ENCODE measurements at regions not wholly inside any gene's neighbourhood (a gene's known extent, or its start where the extent isn't known, plus 50 kb on each side); places are given as distances from the start of the nearest gene placed in this dataset.

GRCh38 chr9:109912082-109912582 is 132.1 kb downstream of the PALM2AKAP2 start:
- FAIRE-seq (no peak), DNase-seq (ENCODE audit: low read depth) (peak; percentile 58)
- Mint-ChIP-seq H3K27ac (ENCODE audit: unreplicated experiment) (no peak overlapping the region), H3K4me3 (ENCODE audit: unreplicated experiment) (no peak overlapping the region), H3K9me3 (ENCODE audit: unreplicated experiment) (no peaks in the 10 kb centered on the region), H3K27me3 (ENCODE audit: low read depth, unreplicated experiment) (no peaks in the 10 kb centered on the region), H3K4me1 (ENCODE audit: low read depth, unreplicated experiment) (peaks cover 9% of the 10 kb centered on the region), H3K36me3 (ENCODE audit: low read depth, unreplicated experiment) (peaks cover 2% of the 10 kb centered on the region)
- Histone ChIP-seq H3K4me2 (ENCODE audit: low read length) (peak overlapping the region; percentile 67), H3K4me1 (ENCODE audit: insufficient read depth, low read length) (peaks cover 45% of the 10 kb centered on the region), H3K27ac (ENCODE audit: low read depth, low read length) (peak overlapping the region; percentile 76), H4K20me1 (ENCODE audit: insufficient read depth, low read length) (peaks cover 2% of the 10 kb centered on the region), H3K27me3 (ENCODE audit: insufficient read depth, low read length) (no peaks in the 10 kb centered on the region), H3K9ac (ENCODE audit: low read length) (peak overlapping the region; percentile 48), H3K9me3 (ENCODE audit: insufficient read depth, low read depth, low read length) (no peaks in the 10 kb centered on the region), H3K4me3 (ENCODE audit: insufficient read depth, low read depth, low read length) (no peak overlapping the region), H3K79me2 (ENCODE audit: insufficient read depth, low read length) (peaks cover 9% of the 10 kb centered on the region), H2AFZ (ENCODE audit: low read depth, low read length) (no peak overlapping the region), H3K36me3 (ENCODE audit: insufficient read depth, low read length) (no peaks in the 10 kb centered on the region)
- TF ChIP-seq, protein P1, sequence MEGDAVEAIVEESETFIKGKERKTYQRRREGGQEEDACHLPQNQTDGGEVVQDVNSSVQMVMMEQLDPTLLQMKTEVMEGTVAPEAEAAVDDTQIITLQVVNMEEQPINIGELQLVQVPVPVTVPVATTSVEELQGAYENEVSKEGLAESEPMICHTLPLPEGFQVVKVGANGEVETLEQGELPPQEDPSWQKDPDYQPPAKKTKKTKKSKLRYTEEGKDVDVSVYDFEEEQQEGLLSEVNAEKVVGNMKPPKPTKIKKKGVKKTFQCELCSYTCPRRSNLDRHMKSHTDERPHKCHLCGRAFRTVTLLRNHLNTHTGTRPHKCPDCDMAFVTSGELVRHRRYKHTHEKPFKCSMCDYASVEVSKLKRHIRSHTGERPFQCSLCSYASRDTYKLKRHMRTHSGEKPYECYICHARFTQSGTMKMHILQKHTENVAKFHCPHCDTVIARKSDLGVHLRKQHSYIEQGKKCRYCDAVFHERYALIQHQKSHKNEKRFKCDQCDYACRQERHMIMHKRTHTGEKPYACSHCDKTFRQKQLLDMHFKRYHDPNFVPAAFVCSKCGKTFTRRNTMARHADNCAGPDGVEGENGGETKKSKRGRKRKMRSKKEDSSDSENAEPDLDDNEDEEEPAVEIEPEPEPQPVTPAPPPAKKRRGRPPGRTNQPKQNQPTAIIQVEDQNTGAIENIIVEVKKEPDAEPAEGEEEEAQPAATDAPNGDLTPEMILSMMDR (IDR thresholded peaks at IDR 0.05; ENCODE audit: insufficient read depth, low read depth, low read length), result no peak
- TF ChIP-seq EZH2 (IDR thresholded peaks at IDR 0.05; ENCODE audit: insufficient read depth, low read length), result no peak

GRCh38 chr9:109912726-109913460 is 132.9 kb downstream of the PALM2AKAP2 start:
- peaks cover under 1% of the 10 kb centered on the region for H3K4me1 Mint-ChIP-seq (ENCODE audit: low read depth, unreplicated experiment)
- Histone ChIP-seq H3K4me2 (ENCODE audit: low read length) (peak overlapping the region; percentile 18), H3K4me1 (ENCODE audit: insufficient read depth, low read length) (peaks cover 40% of the 10 kb centered on the region), H3K27me3 (ENCODE audit: insufficient read depth, low read length) (no peaks in the 10 kb centered on the region), H4K20me1 (ENCODE audit: insufficient read depth, low read length) (no peaks in the 10 kb centered on the region), H2AFZ (ENCODE audit: low read depth, low read length) (no peak overlapping the region), H3K4me3 (ENCODE audit: insufficient read depth, low read depth, low read length) (no peak overlapping the region), H3K9me3 (ENCODE audit: insufficient read depth, low read depth, low read length) (no peaks in the 10 kb centered on the region), H3K9ac (ENCODE audit: low read length) (peak overlapping the region; percentile 24), H3K36me3 (ENCODE audit: insufficient read depth, low read length) (no peaks in the 10 kb centered on the region), H3K27ac (ENCODE audit: low read depth, low read length) (peak overlapping the region; percentile 76), H3K79me2 (ENCODE audit: insufficient read depth, low read length) (peaks cover 9% of the 10 kb centered on the region)
- no peaks in the 10 kb centered on the region for H3K9me3 Mint-ChIP-seq (ENCODE audit: unreplicated experiment)
- peaks cover under 1% of the 10 kb centered on the region for H3K27me3 Mint-ChIP-seq (ENCODE audit: low read depth, unreplicated experiment)
- TF ChIP-seq EZH2 (IDR thresholded peaks at IDR 0.05; ENCODE audit: insufficient read depth, low read length), result no peak
- TF ChIP-seq, protein P1 (IDR thresholded peaks at IDR 0.05; ENCODE audit: insufficient read depth, low read depth, low read length), result no peak
- peak; percentile 36 for DNase-seq (ENCODE audit: low read depth)
- no peak for FAIRE-seq
- H3K4me3 Mint-ChIP-seq (ENCODE audit: unreplicated experiment), result no peak overlapping the region
- H3K27ac Mint-ChIP-seq (ENCODE audit: unreplicated experiment), result no peak overlapping the region
- H3K36me3 Mint-ChIP-seq (ENCODE audit: low read depth, unreplicated experiment), result peaks cover 2% of the 10 kb centered on the region

DNA sequence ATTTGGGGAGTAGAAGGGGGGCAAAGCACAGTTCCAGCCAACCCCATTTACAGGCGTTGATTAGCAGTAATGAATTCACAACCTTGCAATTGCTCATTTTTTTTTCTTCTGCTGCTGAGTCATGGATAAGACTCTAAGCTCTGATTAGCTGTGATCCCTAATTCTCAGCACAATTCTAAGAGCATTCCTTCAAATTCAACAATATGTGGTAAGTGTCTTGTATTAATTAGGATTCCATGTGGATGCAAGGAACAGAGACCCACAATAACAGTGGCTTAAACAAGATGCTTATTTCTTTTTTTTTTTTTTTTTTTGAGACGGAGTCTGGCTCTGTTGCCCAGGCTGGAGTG is 133.4 kb downstream of the PALM2AKAP2 start:
- peaks cover 2% of the 10 kb centered on the region for H3K36me3 Mint-ChIP-seq (ENCODE audit: low read depth, unreplicated experiment)
- H3K9me3 Mint-ChIP-seq (ENCODE audit: unreplicated experiment), result no peaks in the 10 kb centered on the region
- peaks cover 40% of the 10 kb centered on the region for H3K4me1 ChIP-seq (ENCODE audit: insufficient read depth, low read length)
- H3K4me1 Mint-ChIP-seq (ENCODE audit: low read depth, unreplicated experiment), result peaks cover under 1% of the 10 kb centered on the region
- no peak overlapping the region for H2AFZ ChIP-seq (ENCODE audit: low read depth, low read length)
- peak overlapping the region; percentile 76 for H3K27ac ChIP-seq (ENCODE audit: low read depth, low read length)
- TF ChIP-seq, protein P1 (IDR thresholded peaks at IDR 0.05; ENCODE audit: insufficient read depth, low read depth, low read length), result no peak
- TF ChIP-seq EZH2 (IDR thresholded peaks at IDR 0.05; ENCODE audit: insufficient read depth, low read length), result no peak
- no peak overlapping the region for H3K4me3 ChIP-seq (ENCODE audit: insufficient read depth, low read depth, low read length)
- peak overlapping the region; percentile 24 for H3K9ac ChIP-seq (ENCODE audit: low read length)
- H3K79me2 ChIP-seq (ENCODE audit: insufficient read depth, low read length), result peaks cover 9% of the 10 kb centered on the region
- no peak overlapping the region for H3K4me3 Mint-ChIP-seq (ENCODE audit: unreplicated experiment)
- H3K9me3 ChIP-seq (ENCODE audit: insufficient read depth, low read depth, low read length), result no peaks in the 10 kb centered on the region
- peaks cover 5% of the 10 kb centered on the region for H4K20me1 ChIP-seq (ENCODE audit: insufficient read depth, low read length)
- peaks cover 2% of the 10 kb centered on the region for H3K27me3 Mint-ChIP-seq (ENCODE audit: low read depth, unreplicated experiment)
- no peaks in the 10 kb centered on the region for H3K36me3 ChIP-seq (ENCODE audit: insufficient read depth, low read length)
- H3K27ac Mint-ChIP-seq (ENCODE audit: unreplicated experiment), result no peak overlapping the region
- no peaks in the 10 kb centered on the region for H3K27me3 ChIP-seq (ENCODE audit: insufficient read depth, low read length)
- peak overlapping the region; percentile 18 for H3K4me2 ChIP-seq (ENCODE audit: low read length)
- FAIRE-seq (no peak), DNase-seq (ENCODE audit: low read depth) (peak; percentile 39)
